T47D (cell line): ENCODE measurements at regions not wholly inside any gene's neighbourhood (a gene's known extent, or its start where the extent isn't known, plus 50 kb on each side); places are given as distances from the start of the nearest gene placed in this dataset.
A peak's percentile ranks its signal among the peaks of the same experiment; 100 is the strongest.

Experiments
- DNase-seq, 2 experiments: peaks; one replicate each; pipeline versions ENCODE4 v3.0.0 to v3.0.0-alpha.2; 2011 to 2012; ENCODE audit warnings: low read depth in 1 of 2, low spot score in 1 of 2
- JUND ChIP-seq: IDR thresholded peaks from 2 replicates; pipeline ENCODE4 v1.6.1; 2012; ENCODE audit warnings: low read depth
- in situ Hi-C: cut with HindIII; loops from 2 replicates; pipeline ENCODE4 v1.10.0; 2016; ENCODE audit warnings: low sequenced_read_pairs, low pct_unique_long_range_greater_than_20kb

- TF ChIP-seq JUND, result no peak
- no peak for DNase-seq
- in situ Hi-C loops, result no loop called here
These were observed 377.2 kb downstream of the SUCLA2 start for GRCh38 chr13:47623862-47624261.

GRCh38 chr13:47621931-47622330, 379.1 kb downstream of the SUCLA2 start:
- in situ Hi-C loops, result no loop called here
- no peak for TF ChIP-seq JUND
- no peak for DNase-seq

- no peak for TF ChIP-seq JUND
- in situ Hi-C loops, result no loop called here
- no peak for DNase-seq
These were observed 389.3 kb downstream of the SUCLA2 start for GRCh38 chr13:47611664-47612288.

GRCh38 chr13:47610687-47611086, 390.4 kb downstream of the SUCLA2 start:
- in situ Hi-C loops, result no loop called here
- TF ChIP-seq JUND, result no peak
- DNase-seq, result no peak

GRCh38 chr13:47603365-47603764, 397.7 kb downstream of the SUCLA2 start:
- DNase-seq, result no peak
- no peak for TF ChIP-seq JUND
- in situ Hi-C loops, result no loop called here

- TF ChIP-seq JUND, result no peak
- DNase-seq, result peak in 1 of 2 experiments; percentile 2
- in situ Hi-C loops, result no loop called here
These were observed 402.6 kb downstream of the SUCLA2 start for GRCh38 chr13:47598340-47598911.

- no peak for TF ChIP-seq JUND
- in situ Hi-C loops, result no loop called here
- DNase-seq, result peak in 1 of 2 experiments; percentile 10
These were observed 406.2 kb downstream of the SUCLA2 start for GRCh38 chr13:47594833-47595232.

GRCh38 chr13:47592256-47592655, 408.8 kb downstream of the SUCLA2 start:
- in situ Hi-C loops, result no loop called here
- no peak for DNase-seq
- no peak for TF ChIP-seq JUND

GRCh38 chr13:47588676-47589075, 412.4 kb downstream of the SUCLA2 start:
- in situ Hi-C loops, result no loop called here
- no peak for DNase-seq
- TF ChIP-seq JUND, result no peak

- no peak for TF ChIP-seq JUND
- in situ Hi-C loops, result no loop called here
- DNase-seq, result no peak
These were observed 428.7 kb downstream of the SUCLA2 start for GRCh38 chr13:47572375-47572774.

GRCh38 chr13:47564041-47564440, 437.0 kb downstream of the SUCLA2 start:
- in situ Hi-C loops, result no loop called here
- no peak for TF ChIP-seq JUND
- DNase-seq, result no peak

GRCh38 chr13:47556703-47557102, 444.4 kb downstream of the SUCLA2 start:
- TF ChIP-seq JUND, result no peak
- in situ Hi-C loops, result no loop called here
- DNase-seq, result no peak

- in situ Hi-C loops, result no loop called here
- no peak for TF ChIP-seq JUND
- peak in 1 of 2 experiments; percentile 20 for DNase-seq
These were observed 445.8 kb downstream of the SUCLA2 start for GRCh38 chr13:47555235-47555634.

- no peak for DNase-seq
- in situ Hi-C loops, result no loop called here
These were observed 447.6 kb downstream of the SUCLA2 start for GRCh38 chr13:47553329-47553977.

More at GRCh38 chr13:47553329-47553977, 447.6 kb downstream of the SUCLA2 start:
- TF ChIP-seq JUND, result no peak
